ENCODE measurements at regions not wholly inside any gene's neighbourhood (a gene's known extent, or its start where the extent isn't known, plus 50 kb on each side); places are given as distances from the start of the nearest gene placed in this dataset.
"Not testable (repeated sequence)": the region's sequence is repeated elsewhere in the genome, so short reads cannot be mapped to it uniquely, and the experiment has no call there.

DNA sequence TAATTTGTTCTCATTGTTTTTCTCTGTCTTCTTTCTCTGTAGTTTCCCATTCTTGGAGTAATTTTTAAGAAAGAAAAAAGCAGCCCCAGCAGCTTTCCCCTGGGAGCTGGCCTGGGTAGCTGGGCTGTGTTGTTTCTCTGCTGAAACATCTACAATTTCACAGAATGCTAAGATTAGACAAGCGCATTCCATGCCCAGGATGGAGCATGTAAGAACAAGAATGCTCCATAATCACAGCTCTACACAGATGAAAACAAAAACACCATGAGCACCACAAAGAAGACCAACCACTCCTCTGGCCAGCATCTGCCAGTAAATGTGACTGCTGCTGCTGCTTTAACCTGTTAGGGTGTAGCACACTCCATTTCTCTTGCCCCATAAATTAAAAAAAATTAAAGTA lies 239.2 kb upstream of the SLITRK1 start:
- no peaks in the 10 kb centered on the region for H3K9me3 ChIP-seq (ENCODE audit: control insufficient read depth in 2 of 2, insufficient read depth in 1 of 2, low read length in 1 of 2)
- no peak overlapping the region for H3K4me3 ChIP-seq (ENCODE audit: low read length in 2 of 2)
- no peaks in the 10 kb centered on the region for H3K4me1 ChIP-seq (ENCODE audit: control insufficient read depth in 2 of 2, insufficient read depth in 2 of 2, low read length in 2 of 2)
- no peaks in the 10 kb centered on the region for H3K27me3 ChIP-seq (ENCODE audit: control insufficient read depth in 2 of 2, insufficient read depth in 1 of 2, low read length in 1 of 2)
- DNase-seq (ENCODE audit: low read depth in 6 of 9, low spot score in 9 of 9): no peak
- 97% methylated on average over 1 of the region's 1 CpG for WGBS
- no peak overlapping the region for H3K27ac ChIP-seq (ENCODE audit: low read depth in 1 of 2, low read length in 1 of 2)
- no peaks in the 10 kb centered on the region for H3K36me3 ChIP-seq (ENCODE audit: control insufficient read depth in 2 of 2, insufficient read depth in 2 of 2, low read length in 1 of 2)

DNA sequence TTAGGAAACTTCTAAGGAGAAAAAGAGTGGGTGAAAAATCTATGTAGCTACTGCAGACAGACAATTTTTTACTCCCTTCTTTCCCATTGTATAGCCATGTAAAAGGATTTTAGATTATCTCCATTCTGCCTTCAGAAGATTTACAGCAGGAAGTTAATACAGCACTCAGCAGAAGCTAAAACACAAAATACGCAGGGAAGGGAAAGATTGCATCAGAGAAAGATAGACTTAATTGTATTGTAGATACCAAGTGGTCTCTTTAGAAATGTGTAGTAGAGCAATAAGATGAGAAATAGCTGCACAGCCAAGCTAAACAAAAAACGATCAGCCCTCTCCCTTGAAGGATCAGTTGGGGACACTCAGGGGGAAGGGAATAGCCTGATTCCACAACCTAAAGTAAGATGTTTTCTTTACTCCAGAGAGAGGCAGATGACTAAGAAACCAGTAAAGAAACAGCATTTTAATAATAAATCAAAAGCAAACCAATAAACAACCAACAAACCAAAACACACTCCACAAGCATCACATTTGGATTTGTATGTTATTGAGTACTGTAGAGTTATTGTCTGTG lies 236.7 kb upstream of the SLITRK1 start:
- no peak overlapping the region for H3K4me3 ChIP-seq (ENCODE audit: low read length in 2 of 2)
- no peak for DNase-seq (ENCODE audit: low read depth in 6 of 9, low spot score in 9 of 9)
- H3K36me3 ChIP-seq (ENCODE audit: control insufficient read depth in 2 of 2, insufficient read depth in 2 of 2, low read length in 1 of 2): no peaks in the 10 kb centered on the region
- no peaks in the 10 kb centered on the region for H3K4me1 ChIP-seq (ENCODE audit: control insufficient read depth in 2 of 2, insufficient read depth in 2 of 2, low read length in 2 of 2)
- no peak overlapping the region for H3K27ac ChIP-seq (ENCODE audit: low read depth in 1 of 2, low read length in 1 of 2)
- no peaks in the 10 kb centered on the region for H3K9me3 ChIP-seq (ENCODE audit: control insufficient read depth in 2 of 2, insufficient read depth in 1 of 2, low read length in 1 of 2)
- H3K27me3 ChIP-seq (ENCODE audit: control insufficient read depth in 2 of 2, insufficient read depth in 1 of 2, low read length in 1 of 2): no peaks in the 10 kb centered on the region
- 51% methylated on average over 2 of the region's 2 CpGs for WGBS

DNA sequence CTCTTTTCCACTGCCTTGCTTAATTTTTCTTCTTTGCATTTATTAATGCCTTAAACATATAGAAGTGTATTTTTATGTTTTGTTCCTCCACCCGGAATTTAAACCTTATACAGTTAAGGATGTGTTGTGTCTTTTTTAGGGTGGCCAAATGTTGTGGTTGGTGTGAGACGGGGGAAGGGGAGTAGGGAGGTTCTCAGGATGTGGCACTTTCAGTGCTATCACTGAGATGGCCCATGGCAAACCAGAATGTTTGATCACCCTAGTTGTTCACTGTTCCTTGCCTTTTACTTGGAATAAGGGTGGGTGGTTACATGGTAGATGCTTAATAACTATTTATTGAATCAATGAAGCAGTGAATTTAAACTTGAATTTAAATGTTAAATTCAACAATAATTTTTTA lies 216.0 kb upstream of the SLITRK1 start:
- Histone ChIP-seq H3K27me3 (ENCODE audit: control insufficient read depth in 2 of 2, insufficient read depth in 1 of 2, low read length in 1 of 2) (no peaks in the 10 kb centered on the region), H3K36me3 (ENCODE audit: control insufficient read depth in 2 of 2, insufficient read depth in 2 of 2, low read length in 1 of 2) (no peaks in the 10 kb centered on the region), H3K4me1 (ENCODE audit: control insufficient read depth in 2 of 2, insufficient read depth in 2 of 2, low read length in 2 of 2) (no peaks in the 10 kb centered on the region), H3K27ac (ENCODE audit: low read depth in 1 of 2, low read length in 1 of 2) (no peak overlapping the region), H3K4me3 (ENCODE audit: low read length in 2 of 2) (no peak overlapping the region), H3K9me3 (ENCODE audit: control insufficient read depth in 2 of 2, insufficient read depth in 1 of 2, low read length in 1 of 2) (no peaks in the 10 kb centered on the region)
- 96% methylated on average over 2 of the region's 2 CpGs for WGBS
- DNase-seq (ENCODE audit: low read depth in 6 of 9, low spot score in 9 of 9): no peak

DNA sequence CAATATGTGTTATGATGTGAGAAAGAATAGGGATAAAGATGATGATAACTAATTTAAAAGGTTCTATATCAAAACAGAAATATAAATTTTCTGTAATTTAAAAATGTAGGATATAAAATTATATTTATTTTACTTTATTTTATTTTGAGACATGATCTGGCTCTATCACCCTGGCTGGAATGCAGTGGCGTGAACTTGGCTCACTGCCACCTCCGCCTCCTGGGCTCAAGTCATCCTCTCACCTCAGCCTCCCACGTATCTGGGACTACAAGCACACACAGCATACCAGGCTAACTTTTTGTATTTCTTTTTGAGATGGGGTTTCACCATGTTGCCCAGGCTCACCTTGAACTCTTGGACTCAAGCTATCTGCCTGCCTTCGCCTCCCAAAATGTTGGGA lies 214.9 kb upstream of the SLITRK1 start:
- H3K27ac ChIP-seq (ENCODE audit: low read depth in 1 of 2, low read length in 1 of 2): no peak overlapping the region
- H3K36me3 ChIP-seq (ENCODE audit: control insufficient read depth in 2 of 2, insufficient read depth in 2 of 2, low read length in 1 of 2): no peaks in the 10 kb centered on the region
- H3K4me3 ChIP-seq (ENCODE audit: low read length in 2 of 2): no peak overlapping the region
- no peaks in the 10 kb centered on the region for H3K27me3 ChIP-seq (ENCODE audit: control insufficient read depth in 2 of 2, insufficient read depth in 1 of 2, low read length in 1 of 2)
- 97% methylated on average over 4 of the region's 4 CpGs for WGBS
- DNase-seq (ENCODE audit: low read depth in 6 of 9, low spot score in 9 of 9): no peak
- no peaks in the 10 kb centered on the region for H3K9me3 ChIP-seq (ENCODE audit: control insufficient read depth in 2 of 2, insufficient read depth in 1 of 2, low read length in 1 of 2)
- no peaks in the 10 kb centered on the region for H3K4me1 ChIP-seq (ENCODE audit: control insufficient read depth in 2 of 2, insufficient read depth in 2 of 2, low read length in 2 of 2)

DNA sequence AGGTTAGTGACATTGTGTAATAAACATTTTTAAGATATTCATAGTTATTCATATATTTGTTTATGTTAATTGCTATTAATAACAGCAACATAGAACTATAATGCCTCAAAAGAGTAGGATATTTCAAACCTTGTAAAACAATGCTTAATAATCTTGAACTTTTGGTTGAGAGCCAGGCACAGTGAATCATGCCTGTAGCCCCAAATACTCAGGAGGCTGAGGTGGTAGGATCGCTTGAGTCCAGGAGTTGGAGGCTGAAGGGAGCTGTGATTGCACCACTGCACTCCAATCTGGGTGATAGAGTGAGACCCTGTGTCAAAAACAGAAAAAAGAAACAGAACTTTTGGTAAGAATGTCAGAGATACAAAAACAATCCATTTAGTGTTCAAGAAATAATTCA lies 213.9 kb upstream of the SLITRK1 start:
- WGBS: 95% methylated on average over 1 of the region's 1 CpG
- no peaks in the 10 kb centered on the region for H3K36me3 ChIP-seq (ENCODE audit: control insufficient read depth in 2 of 2, insufficient read depth in 2 of 2, low read length in 1 of 2)
- H3K4me1 ChIP-seq (ENCODE audit: control insufficient read depth in 2 of 2, insufficient read depth in 2 of 2, low read length in 2 of 2): no peaks in the 10 kb centered on the region
- no peaks in the 10 kb centered on the region for H3K27me3 ChIP-seq (ENCODE audit: control insufficient read depth in 2 of 2, insufficient read depth in 1 of 2, low read length in 1 of 2)
- H3K4me3 ChIP-seq (ENCODE audit: low read length in 2 of 2): no peak overlapping the region
- no peak overlapping the region for H3K27ac ChIP-seq (ENCODE audit: low read depth in 1 of 2, low read length in 1 of 2)
- no peak for DNase-seq (ENCODE audit: low read depth in 6 of 9, low spot score in 9 of 9)
- no peaks in the 10 kb centered on the region for H3K9me3 ChIP-seq (ENCODE audit: control insufficient read depth in 2 of 2, insufficient read depth in 1 of 2, low read length in 1 of 2)

DNA sequence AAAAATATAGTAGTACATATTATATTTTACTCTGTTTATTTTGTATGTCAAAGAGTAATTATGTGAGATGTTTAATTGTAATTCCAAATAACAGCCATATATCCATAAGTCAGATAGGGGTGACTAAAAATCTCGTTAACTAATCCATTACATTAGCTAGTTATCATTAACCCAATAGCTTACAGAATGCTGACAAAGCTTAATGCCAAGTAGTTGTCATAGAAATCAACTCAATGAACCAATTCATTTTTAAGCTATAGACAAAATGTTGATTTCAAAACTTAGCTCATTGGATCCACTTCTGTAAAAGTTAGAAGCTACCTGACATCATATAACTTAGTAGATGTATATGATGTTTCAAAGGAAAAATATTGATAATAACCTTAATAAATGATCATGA lies 206.7 kb upstream of the SLITRK1 start:
- no peak overlapping the region for H3K4me3 ChIP-seq (ENCODE audit: low read length in 2 of 2)
- H3K4me1 ChIP-seq (ENCODE audit: control insufficient read depth in 2 of 2, insufficient read depth in 2 of 2, low read length in 2 of 2): no peaks in the 10 kb centered on the region
- no peak for DNase-seq (ENCODE audit: low read depth in 6 of 9, low spot score in 9 of 9)
- H3K9me3 ChIP-seq (ENCODE audit: control insufficient read depth in 2 of 2, insufficient read depth in 1 of 2, low read length in 1 of 2): peaks cover 0 to 8% of the 10 kb centered on the region in 2 donors
- no peaks in the 10 kb centered on the region for H3K36me3 ChIP-seq (ENCODE audit: control insufficient read depth in 2 of 2, insufficient read depth in 2 of 2, low read length in 1 of 2)
- 88% methylated on average over 1 of the region's 1 CpG for WGBS
- no peak overlapping the region for H3K27ac ChIP-seq (ENCODE audit: low read depth in 1 of 2, low read length in 1 of 2)
- no peaks in the 10 kb centered on the region for H3K27me3 ChIP-seq (ENCODE audit: control insufficient read depth in 2 of 2, insufficient read depth in 1 of 2, low read length in 1 of 2)

DNA sequence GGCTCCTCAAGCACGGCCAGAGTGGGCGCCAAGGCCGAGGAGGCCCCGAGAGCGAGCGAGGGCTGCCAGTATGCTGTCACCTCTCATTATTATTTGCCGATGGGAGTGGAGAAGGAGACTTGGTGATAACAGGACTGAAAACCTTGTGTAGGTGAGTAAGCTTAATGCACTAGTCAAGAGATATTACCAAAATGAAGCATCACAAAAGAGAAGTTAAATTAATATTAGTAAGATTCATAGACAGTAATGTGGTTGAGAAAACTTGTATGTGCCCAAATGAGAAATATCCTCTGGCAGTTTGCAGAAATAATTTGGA lies 204.5 kb upstream of the SLITRK1 start:
- Histone ChIP-seq H3K4me3 (ENCODE audit: low read length in 2 of 2) (peak overlapping the region; percentile 14 to 23), H3K36me3 (ENCODE audit: control insufficient read depth in 2 of 2, insufficient read depth in 2 of 2, low read length in 1 of 2) (no peaks in the 10 kb centered on the region), H3K27ac (ENCODE audit: low read depth in 1 of 2, low read length in 1 of 2) (no peak overlapping the region), H3K27me3 (ENCODE audit: control insufficient read depth in 2 of 2, insufficient read depth in 1 of 2, low read length in 1 of 2) (no peaks in the 10 kb centered on the region), H3K4me1 (ENCODE audit: control insufficient read depth in 2 of 2, insufficient read depth in 2 of 2, low read length in 2 of 2) (no peaks in the 10 kb centered on the region), H3K9me3 (ENCODE audit: control insufficient read depth in 2 of 2, insufficient read depth in 1 of 2, low read length in 1 of 2) (peaks cover 0 to 8% of the 10 kb centered on the region in 2 donors)
- no peak for DNase-seq (ENCODE audit: low read depth in 6 of 9, low spot score in 9 of 9)
- WGBS: 84% methylated on average over 7 of the region's 7 CpGs

DNA sequence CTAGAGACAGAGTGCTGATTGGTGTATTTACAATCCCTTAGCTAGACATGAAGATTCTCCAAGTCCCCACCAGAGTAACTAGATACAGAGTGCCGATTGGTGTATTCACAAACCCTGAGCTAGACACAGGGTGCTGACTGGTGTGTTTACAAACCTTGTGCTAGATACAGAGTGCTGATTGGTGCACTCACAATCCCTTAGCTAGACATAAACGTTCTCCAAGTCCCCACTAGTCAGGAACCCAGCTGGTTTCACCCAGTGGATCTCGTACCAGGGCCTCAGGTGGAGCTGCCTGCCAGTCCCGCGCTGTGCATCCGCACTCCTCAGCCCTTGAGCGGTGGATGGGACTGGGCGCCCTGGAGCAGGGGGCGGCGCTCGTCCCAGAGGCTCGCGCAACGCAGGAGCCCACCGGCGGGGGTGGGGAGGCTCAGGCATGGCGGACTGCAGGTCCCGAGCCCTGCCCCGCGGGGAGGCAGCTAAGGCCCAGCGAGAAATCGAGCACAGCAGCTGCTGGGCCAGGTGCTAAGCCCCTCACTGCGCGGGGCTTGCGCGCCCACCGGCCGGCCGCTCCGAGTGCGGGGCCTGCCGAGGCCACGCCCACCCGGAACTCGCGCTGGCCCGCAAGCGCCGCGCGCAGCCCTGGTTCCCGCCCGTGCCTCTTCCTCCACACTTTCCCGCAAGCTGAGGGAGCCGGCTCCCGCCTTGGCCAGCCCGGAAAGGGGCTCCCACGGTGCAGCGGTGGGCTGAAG lies 204.0 kb upstream of the SLITRK1 start:
- H3K4me1 ChIP-seq (ENCODE audit: control insufficient read depth in 2 of 2, insufficient read depth in 2 of 2, low read length in 2 of 2); H3K27me3 ChIP-seq (ENCODE audit: control insufficient read depth in 2 of 2, insufficient read depth in 1 of 2, low read length in 1 of 2); H3K9me3 ChIP-seq (ENCODE audit: control insufficient read depth in 2 of 2, insufficient read depth in 1 of 2, low read length in 1 of 2); H3K36me3 ChIP-seq (ENCODE audit: control insufficient read depth in 2 of 2, insufficient read depth in 2 of 2, low read length in 1 of 2); H3K27ac ChIP-seq (ENCODE audit: low read depth in 1 of 2, low read length in 1 of 2): not testable (repeated sequence)
- 84% methylated on average over 49 of the region's 49 CpGs for WGBS
- peak overlapping the region; percentile 14 to 23 for H3K4me3 ChIP-seq (ENCODE audit: low read length in 2 of 2)
- DNase-seq (ENCODE audit: low read depth in 6 of 9, low spot score in 9 of 9): peak in 2 of 9 donors; percentile 7 to 8

DNA sequence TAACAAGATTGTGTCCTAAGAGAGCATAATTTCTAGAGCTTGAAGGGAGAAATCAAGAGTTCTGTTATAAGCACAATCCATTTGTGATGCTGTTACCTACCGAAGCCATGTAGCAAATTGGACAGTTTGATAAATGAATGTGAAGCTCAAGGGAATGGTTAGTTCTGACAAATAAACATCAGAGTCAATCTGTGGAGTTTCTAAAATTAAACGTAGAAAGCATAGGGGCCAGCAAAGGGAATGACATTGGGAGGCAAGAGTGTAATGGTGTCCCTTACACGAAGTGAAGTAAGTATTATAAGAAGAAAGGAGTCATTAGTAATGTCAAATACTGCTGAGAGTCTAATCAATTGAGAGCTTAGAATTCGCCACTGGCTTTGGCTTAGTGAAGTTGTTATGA lies 200.2 kb upstream of the SLITRK1 start:
- no peak overlapping the region for H3K27ac ChIP-seq (ENCODE audit: low read depth in 1 of 2, low read length in 1 of 2)
- no peaks in the 10 kb centered on the region for H3K36me3 ChIP-seq (ENCODE audit: control insufficient read depth in 2 of 2, insufficient read depth in 2 of 2, low read length in 1 of 2)
- no peaks in the 10 kb centered on the region for H3K4me1 ChIP-seq (ENCODE audit: control insufficient read depth in 2 of 2, insufficient read depth in 2 of 2, low read length in 2 of 2)
- no peak for DNase-seq (ENCODE audit: low read depth in 6 of 9, low spot score in 9 of 9)
- H3K9me3 ChIP-seq (ENCODE audit: control insufficient read depth in 2 of 2, insufficient read depth in 1 of 2, low read length in 1 of 2): peaks cover 0 to 8% of the 10 kb centered on the region in 2 donors
- no peaks in the 10 kb centered on the region for H3K27me3 ChIP-seq (ENCODE audit: control insufficient read depth in 2 of 2, insufficient read depth in 1 of 2, low read length in 1 of 2)
- WGBS: 93% methylated on average over 4 of the region's 4 CpGs
- no peak overlapping the region for H3K4me3 ChIP-seq (ENCODE audit: low read length in 2 of 2)
